NCI-H146 (cell line): ENCODE measurements at regions not wholly inside any gene's neighbourhood (a gene's known extent, or its start where the extent isn't known, plus 50 kb on each side); places are given as distances from the start of the nearest gene placed in this dataset.
"Not testable (repeated sequence)": the region's sequence is repeated elsewhere in the genome, so short reads cannot be mapped to it uniquely, and the experiment has no call there.

Source experiments
- DNase-seq: peaks from one replicate; lab custom pipeline; 2025; lab: John Stamatoyannopoulos, UW

- no peak for DNase-seq
These were observed 614.8 kb upstream of the DIPK2B start for GRCh38 chrX:45815441-45815840.

- no peak for DNase-seq
These were observed 610.6 kb upstream of the DIPK2B start for GRCh38 chrX:45811326-45811725.

GRCh38 chrX:45807572-45808425 is 607.1 kb upstream of the DIPK2B start:
- DNase-seq: no peak

- DNase-seq: no peak
These were observed 605.9 kb upstream of the DIPK2B start for GRCh38 chrX:45806410-45807121.

GRCh38 chrX:45804276-45804675 is 603.6 kb upstream of the DIPK2B start:
- no peak for DNase-seq

GRCh38 chrX:45803383-45803921 is 602.8 kb upstream of the DIPK2B start:
- DNase-seq: no peak

- DNase-seq: peak; percentile 3
These were observed 600.9 kb upstream of the DIPK2B start for GRCh38 chrX:45801554-45801953.

- not testable (repeated sequence) for DNase-seq
These were observed 600.2 kb upstream of the DIPK2B start for GRCh38 chrX:45800746-45801453.

- DNase-seq: no peak
These were observed 598.9 kb upstream of the DIPK2B start for GRCh38 chrX:45799576-45799975.

GRCh38 chrX:45795546-45795945 is 594.9 kb upstream of the DIPK2B start:
- DNase-seq: no peak

- no peak for DNase-seq
These were observed 594.3 kb upstream of the DIPK2B start for GRCh38 chrX:45794995-45795337.

- no peak for DNase-seq
These were observed 593.8 kb upstream of the DIPK2B start for GRCh38 chrX:45794323-45794994.

GRCh38 chrX:45788941-45789348 is 588.3 kb upstream of the DIPK2B start:
- DNase-seq: no peak

- no peak for DNase-seq
These were observed 587.6 kb upstream of the DIPK2B start for GRCh38 chrX:45788315-45788714.

GRCh38 chrX:45784590-45784989 is 583.9 kb upstream of the DIPK2B start:
- DNase-seq: no peak

GRCh38 chrX:45783002-45783401 is 582.3 kb upstream of the DIPK2B start:
- DNase-seq: no peak

- DNase-seq: peak; percentile 54
These were observed 581.4 kb upstream of the DIPK2B start for GRCh38 chrX:45781901-45782553.

- DNase-seq: no peak
These were observed 577.9 kb upstream of the DIPK2B start for GRCh38 chrX:45778616-45779015.

GRCh38 chrX:45777366-45777765 is 576.7 kb upstream of the DIPK2B start:
- no peak for DNase-seq

- no peak for DNase-seq
These were observed 574.8 kb upstream of the DIPK2B start for GRCh38 chrX:45775468-45775867.

- no peak for DNase-seq
These were observed 574.3 kb upstream of the DIPK2B start for GRCh38 chrX:45774961-45775360.
